ENCODE measurements at regions not wholly inside any gene's neighbourhood (a gene's known extent, or its start where the extent isn't known, plus 50 kb on each side); places are given as distances from the start of the nearest gene placed in this dataset.

DNA sequence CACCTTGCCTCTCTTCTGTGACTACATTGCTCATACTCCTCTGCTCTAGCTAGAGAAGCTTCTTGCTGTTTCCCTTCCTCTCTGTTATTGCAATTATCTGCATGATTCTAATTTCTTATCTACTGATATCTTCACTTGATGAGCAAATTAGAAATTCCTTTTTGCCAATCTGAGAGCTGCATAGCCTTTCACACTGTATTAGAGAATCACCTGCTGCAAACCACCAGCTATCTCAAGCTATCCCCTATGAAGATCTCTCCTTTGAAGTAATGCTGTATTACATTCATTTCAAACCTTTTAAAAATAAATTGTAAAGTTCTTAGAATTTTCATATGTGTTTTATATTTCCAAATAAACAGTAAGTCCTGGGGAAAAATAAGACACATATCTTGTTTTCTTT lies 89.0 kb upstream of the ZNF804B start:
- TF ChIP-seq, protein P1, sequence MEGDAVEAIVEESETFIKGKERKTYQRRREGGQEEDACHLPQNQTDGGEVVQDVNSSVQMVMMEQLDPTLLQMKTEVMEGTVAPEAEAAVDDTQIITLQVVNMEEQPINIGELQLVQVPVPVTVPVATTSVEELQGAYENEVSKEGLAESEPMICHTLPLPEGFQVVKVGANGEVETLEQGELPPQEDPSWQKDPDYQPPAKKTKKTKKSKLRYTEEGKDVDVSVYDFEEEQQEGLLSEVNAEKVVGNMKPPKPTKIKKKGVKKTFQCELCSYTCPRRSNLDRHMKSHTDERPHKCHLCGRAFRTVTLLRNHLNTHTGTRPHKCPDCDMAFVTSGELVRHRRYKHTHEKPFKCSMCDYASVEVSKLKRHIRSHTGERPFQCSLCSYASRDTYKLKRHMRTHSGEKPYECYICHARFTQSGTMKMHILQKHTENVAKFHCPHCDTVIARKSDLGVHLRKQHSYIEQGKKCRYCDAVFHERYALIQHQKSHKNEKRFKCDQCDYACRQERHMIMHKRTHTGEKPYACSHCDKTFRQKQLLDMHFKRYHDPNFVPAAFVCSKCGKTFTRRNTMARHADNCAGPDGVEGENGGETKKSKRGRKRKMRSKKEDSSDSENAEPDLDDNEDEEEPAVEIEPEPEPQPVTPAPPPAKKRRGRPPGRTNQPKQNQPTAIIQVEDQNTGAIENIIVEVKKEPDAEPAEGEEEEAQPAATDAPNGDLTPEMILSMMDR (IDR thresholded peaks at IDR 0.05; ENCODE audit: extremely low read depth in 1 of 2, insufficient read depth in 1 of 2, low read depth in 1 of 2, low read length in 2 of 2) = no peak
- TF ChIP-seq POLR2AphosphoS5 (IDR thresholded peaks at IDR 0.05; ENCODE audit: insufficient read depth, low read depth, low read length) (no peak), MYC (IDR thresholded peaks at IDR 0.05; ENCODE audit: low read depth, low read length) (no peak)
